ENCODE measurements at regions not wholly inside any gene's neighbourhood (a gene's known extent, or its start where the extent isn't known, plus 50 kb on each side); places are given as distances from the start of the nearest gene placed in this dataset.

GRCh38 chr3:166962911-166963310 lies 417.2 kb downstream of the ZBBX start:
- Histone ChIP-seq H3K27ac (no peak overlapping the region), H3K27me3 (no peaks in the 10 kb centered on the region), H3K4me1 (no peaks in the 10 kb centered on the region), H3K36me3 (no peaks in the 10 kb centered on the region), H3K4me3 (no peak overlapping the region), H3K9me3 (peaks cover 0 to 11% of the 10 kb centered on the region in 2 donors)
- TF ChIP-seq POLR2A (IDR thresholded peaks at IDR 0.05): no peak
- no peak for TF ChIP-seq POLR2AphosphoS5 (IDR thresholded peaks at IDR 0.05)
- no peak for TF ChIP-seq CTCF (IDR thresholded peaks at IDR 0.05)
- no peak for DNase-seq (ENCODE audit: low spot score in 2 of 2)
- intact Hi-C loops (cut with DNase I; ENCODE audit: low total_unique reads): no loop called here

GRCh38 chr3:166957121-166957520 lies 423.0 kb downstream of the ZBBX start:
- H3K9me3 ChIP-seq: peaks cover 0 to 12% of the 10 kb centered on the region in 2 donors
- H3K4me1 ChIP-seq: no peaks in the 10 kb centered on the region
- no peak for DNase-seq (ENCODE audit: low spot score in 2 of 2)
- no peak overlapping the region for H3K27ac ChIP-seq
- TF ChIP-seq CTCF (IDR thresholded peaks at IDR 0.05) (no peak), POLR2A (IDR thresholded peaks at IDR 0.05) (no peak), POLR2AphosphoS5 (IDR thresholded peaks at IDR 0.05) (no peak)
- no peak overlapping the region for H3K4me3 ChIP-seq
- no peaks in the 10 kb centered on the region for H3K27me3 ChIP-seq
- H3K36me3 ChIP-seq: no peaks in the 10 kb centered on the region
- intact Hi-C loops (cut with DNase I; ENCODE audit: low total_unique reads): no loop called here

- Histone ChIP-seq H3K4me3 (no peak overlapping the region), H3K4me1 (no peaks in the 10 kb centered on the region), H3K9me3 (peaks cover 0 to 21% of the 10 kb centered on the region in 2 donors), H3K27ac (no peak overlapping the region), H3K27me3 (no peaks in the 10 kb centered on the region), H3K36me3 (no peaks in the 10 kb centered on the region)
- intact Hi-C loops (cut with DNase I; ENCODE audit: low total_unique reads): no loop called here
- no peak for DNase-seq (ENCODE audit: low spot score in 2 of 2)
- no peak for TF ChIP-seq POLR2AphosphoS5 (IDR thresholded peaks at IDR 0.05)
- TF ChIP-seq CTCF (IDR thresholded peaks at IDR 0.05): no peak
- TF ChIP-seq POLR2A (IDR thresholded peaks at IDR 0.05): no peak
Measured at GRCh38 chr3:166955201-166955939, 424.7 kb downstream of the ZBBX start.

GRCh38 chr3:166934879-166935278 lies 445.2 kb downstream of the ZBBX start:
- no peak for DNase-seq (ENCODE audit: low spot score in 2 of 2)
- Histone ChIP-seq H3K27me3 (no peaks in the 10 kb centered on the region), H3K27ac (no peak overlapping the region), H3K4me1 (no peaks in the 10 kb centered on the region), H3K4me3 (no peak overlapping the region), H3K9me3 (no peaks in the 10 kb centered on the region), H3K36me3 (no peaks in the 10 kb centered on the region)
- intact Hi-C loops (cut with DNase I; ENCODE audit: low total_unique reads): no loop called here
- TF ChIP-seq POLR2A (IDR thresholded peaks at IDR 0.05) (no peak), POLR2AphosphoS5 (IDR thresholded peaks at IDR 0.05) (no peak), CTCF (IDR thresholded peaks at IDR 0.05) (no peak)

- no peaks in the 10 kb centered on the region for H3K27me3 ChIP-seq
- no peak for TF ChIP-seq POLR2A (IDR thresholded peaks at IDR 0.05)
- TF ChIP-seq CTCF (IDR thresholded peaks at IDR 0.05): no peak
- H3K4me3 ChIP-seq: no peak overlapping the region
- peaks cover 10 to 23% of the 10 kb centered on the region in 2 donors for H3K9me3 ChIP-seq
- intact Hi-C loops (cut with DNase I; ENCODE audit: low total_unique reads): no loop called here
- H3K27ac ChIP-seq: no peak overlapping the region
- H3K4me1 ChIP-seq: no peaks in the 10 kb centered on the region
- DNase-seq (ENCODE audit: low spot score in 2 of 2): no peak
- no peaks in the 10 kb centered on the region for H3K36me3 ChIP-seq
Measured at GRCh38 chr3:166917437-166917836, 462.7 kb downstream of the ZBBX start.

All from breast epithelium (tissue), 4 donors.